NCI-H2107 treated with DMSO at 0.1 percent for 48 hours (cell line): ENCODE measurements at regions not wholly inside any gene's neighbourhood (a gene's known extent, or its start where the extent isn't known, plus 50 kb on each side); places are given as distances from the start of the nearest gene placed in this dataset.

Source experiments
- DNase-seq: peaks from one replicate; lab custom pipeline; 2025; ENCODE audit not compliant: unreplicated experiment; lab: John Stamatoyannopoulos, UW

DNA sequence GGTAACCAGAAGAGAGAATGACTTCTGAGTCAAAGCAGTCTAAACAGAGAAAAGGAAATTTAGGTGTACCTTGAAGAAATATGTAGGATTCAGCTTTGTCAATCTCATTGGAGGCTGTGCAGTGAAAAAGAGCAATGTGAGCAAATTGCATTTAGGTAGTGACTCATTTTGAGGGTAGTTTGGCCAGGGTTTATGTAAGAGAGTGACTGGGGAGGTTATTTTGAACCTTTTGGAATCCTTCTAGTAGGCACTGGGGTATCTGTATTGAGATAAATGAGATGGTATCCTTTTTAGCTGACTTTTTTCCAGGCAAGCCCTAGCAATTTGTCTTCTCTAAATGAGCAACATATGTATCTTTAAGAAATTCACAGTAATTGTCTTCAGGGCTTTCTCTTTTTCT is 95.9 kb downstream of the DISP1 start:
- DNase-seq: no peak

DNA sequence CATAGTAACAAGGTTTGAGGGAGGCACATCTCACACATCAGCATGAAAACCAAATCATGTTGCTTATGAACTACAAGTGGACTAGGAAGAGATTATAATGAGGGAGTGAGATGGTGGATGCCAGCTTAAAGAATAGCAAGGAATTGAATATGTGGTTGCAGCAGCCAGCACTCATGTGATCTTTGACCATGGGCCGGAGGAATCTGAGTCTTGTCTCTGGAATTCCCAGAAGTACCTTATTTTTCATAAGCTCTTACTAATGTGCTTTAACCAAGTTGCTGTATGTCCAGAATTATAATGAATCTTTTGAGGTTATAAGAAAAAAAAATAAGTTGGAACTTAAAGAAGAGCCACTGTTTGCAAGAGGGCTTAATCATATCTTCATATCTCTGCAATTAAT is 97.0 kb downstream of the DISP1 start:
- no peak for DNase-seq

DNA sequence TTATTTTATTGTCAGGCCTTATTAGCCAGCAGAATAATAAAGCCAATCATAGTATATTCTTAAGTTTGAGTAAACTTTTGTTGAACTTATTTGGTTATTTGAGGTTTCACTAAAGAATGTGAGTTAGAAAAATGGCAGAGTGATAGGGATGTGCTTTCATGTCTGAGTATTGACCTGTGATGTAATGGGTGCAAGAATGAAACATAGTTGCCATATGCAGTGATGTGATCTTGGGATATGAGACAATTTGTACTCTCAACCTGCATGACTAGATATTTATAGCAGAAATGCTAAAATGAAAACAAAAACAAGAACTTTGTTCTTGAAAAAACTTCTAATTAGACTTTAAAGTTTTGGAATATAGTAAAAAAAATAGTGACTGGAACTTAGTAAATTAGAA is 97.9 kb downstream of the DISP1 start:
- DNase-seq: no peak

DNA sequence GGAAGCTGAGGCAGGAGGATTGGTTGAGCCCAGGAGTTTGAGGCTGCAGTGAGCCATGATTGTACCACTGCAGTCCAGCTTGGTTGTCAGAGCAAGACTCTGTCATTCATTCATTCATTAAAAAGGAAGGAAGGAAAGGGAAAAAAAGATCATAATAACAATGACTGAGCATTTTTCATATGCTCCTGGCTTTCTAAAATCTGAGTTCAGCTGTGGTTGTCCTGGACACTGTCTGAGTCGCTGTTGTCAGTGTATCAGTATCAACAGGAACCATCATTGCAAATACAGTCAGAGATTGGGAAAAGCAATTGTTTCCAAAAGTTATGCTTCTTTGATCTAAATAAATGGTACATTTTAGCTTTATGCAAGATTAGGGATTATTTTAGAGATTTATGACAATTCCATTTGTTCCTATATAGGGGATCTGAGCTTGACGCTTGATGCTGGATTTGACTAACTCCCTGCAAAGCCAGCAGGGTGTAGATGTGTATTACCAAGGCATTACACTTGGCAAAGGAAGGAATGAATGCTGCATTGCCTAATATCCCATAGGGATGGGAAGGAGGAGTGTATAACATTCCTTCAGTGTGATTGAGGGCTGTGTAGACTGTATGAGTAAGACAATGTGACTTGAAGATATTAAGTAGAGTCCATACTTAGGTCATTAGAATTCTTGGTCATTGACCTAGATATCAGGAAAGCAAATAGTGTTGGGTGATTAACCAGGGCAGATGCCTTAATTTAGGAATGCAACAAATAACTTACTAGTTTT is 100.2 kb downstream of the DISP1 start:
- DNase-seq: no peak

DNA sequence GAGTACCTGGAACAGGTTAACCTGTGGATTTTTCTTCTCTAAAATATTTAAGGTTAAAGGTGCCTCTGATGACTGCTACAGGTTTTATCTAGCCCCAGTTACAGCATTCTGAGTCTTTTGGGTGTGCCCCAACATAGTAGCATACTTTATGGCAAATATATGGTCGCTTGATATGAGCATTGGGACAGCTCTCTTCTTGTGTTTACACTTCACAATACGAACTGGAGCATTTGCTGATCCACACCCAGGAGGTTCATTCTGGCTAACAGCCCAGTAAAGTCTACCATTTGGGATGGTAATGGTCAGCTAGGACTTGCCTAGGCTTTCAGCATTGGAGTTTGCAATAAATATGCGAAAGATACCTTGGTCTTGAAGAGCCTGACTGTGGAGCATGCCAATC is 101.3 kb downstream of the DISP1 start:
- no peak for DNase-seq

DNA sequence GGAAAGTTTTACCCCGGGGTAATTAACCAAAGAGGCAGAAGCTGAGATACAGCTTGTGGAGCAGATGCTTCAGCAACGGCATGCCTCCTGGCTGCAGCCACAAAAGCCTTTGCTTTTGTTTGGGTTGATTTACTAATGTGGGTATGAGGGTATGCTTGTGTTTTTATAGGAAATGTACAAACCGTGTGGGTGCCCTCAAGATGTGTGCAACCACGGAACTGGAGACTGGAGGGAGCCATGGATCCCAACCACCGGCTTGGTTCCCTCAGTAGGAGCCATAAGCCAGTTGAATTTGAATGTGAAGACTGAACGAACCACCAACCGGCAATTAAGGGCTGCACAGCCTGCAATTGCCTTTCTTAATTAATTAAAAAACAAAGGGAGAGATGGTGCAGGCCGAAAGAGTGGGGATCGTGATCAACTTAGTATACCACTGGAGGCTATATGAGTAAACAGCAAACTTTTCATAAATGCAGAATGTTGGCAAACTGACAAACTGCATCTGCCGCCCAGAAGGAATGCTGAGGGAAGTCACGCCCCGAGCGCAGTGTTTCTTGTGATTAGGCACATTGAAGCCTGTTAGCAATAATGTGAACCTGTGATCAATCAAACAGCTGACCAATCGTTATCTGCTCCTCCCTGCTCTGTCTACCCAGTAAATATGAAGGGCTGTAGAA is 104.1 kb downstream of the DISP1 start:
- no peak for DNase-seq

DNA sequence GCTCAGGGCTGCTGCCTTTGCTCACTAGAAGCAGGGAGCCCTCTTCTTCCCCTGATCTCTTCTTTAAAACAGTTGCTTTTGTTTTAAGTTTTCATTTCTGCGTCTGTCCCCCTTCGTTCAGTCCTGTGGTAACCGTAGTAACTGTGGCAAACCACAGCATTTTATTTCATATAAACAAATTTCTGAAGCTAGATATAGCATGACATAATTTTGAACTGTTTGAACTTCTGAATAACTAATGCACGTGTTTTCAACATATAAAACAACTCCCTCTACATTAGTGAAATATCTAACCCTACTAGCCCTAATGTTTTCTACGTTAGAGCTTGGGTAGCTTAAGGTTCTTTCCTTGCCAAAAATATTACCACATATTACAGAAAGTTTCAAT is 104.6 kb downstream of the DISP1 start:
- DNase-seq: no peak

DNA sequence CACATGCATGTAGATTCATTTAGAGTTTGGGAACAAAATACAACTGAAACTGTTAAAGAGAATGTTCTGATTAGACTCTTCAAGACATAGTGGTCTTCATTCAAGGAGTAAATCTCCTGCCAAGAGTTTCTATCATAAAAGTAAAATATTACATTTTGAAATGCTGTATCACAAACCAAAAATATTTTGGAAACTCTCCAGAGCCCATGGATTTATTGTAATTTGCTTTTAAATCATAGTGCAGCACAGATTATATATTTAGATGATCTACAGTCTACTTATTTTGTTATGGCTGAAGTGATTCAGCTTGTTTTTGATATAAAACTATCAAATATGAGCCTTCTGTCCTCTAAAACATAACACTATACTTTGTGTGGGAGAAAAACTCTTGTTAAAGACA is 105.3 kb downstream of the DISP1 start:
- DNase-seq: no peak

DNA sequence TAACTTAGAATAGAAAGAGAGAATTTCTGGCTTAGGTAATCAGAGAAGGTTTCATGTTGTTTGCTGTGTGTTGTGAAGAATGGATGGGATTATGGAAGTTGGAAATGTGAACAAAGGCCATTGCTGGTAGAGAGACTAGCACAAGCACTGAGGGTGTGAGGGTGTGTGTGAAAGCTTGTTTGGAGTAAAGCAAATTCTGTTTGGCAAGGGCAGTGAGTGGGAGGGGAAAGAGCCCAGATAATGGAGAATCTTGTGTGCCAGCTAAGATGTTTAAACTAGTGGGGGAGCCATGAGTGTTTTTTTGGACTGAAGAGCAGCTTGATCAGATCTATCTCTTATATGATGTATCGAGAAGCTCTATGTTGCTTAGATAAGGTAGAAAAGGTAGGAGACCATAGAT is 107.1 kb downstream of the DISP1 start:
- no peak for DNase-seq

DNA sequence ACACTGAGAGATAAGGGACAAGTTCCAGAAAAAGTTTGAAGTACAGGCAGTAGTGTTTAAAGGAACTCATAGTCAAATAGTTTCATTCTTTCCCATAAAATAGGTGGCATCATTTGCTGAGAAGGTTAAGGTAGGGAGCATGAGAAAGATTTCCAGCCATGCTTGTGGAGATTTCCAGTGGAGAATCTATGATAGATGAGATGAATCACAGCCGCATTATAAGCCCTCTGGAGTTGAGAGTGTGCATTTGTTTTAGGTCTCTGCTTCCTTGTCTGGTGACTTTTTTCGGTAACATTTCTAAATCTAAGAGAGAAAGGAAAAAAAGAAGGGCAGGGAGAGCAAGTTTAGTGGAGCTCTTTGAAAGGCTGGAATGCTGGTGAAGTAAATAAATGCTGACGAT is 108.7 kb downstream of the DISP1 start:
- DNase-seq: no peak

DNA sequence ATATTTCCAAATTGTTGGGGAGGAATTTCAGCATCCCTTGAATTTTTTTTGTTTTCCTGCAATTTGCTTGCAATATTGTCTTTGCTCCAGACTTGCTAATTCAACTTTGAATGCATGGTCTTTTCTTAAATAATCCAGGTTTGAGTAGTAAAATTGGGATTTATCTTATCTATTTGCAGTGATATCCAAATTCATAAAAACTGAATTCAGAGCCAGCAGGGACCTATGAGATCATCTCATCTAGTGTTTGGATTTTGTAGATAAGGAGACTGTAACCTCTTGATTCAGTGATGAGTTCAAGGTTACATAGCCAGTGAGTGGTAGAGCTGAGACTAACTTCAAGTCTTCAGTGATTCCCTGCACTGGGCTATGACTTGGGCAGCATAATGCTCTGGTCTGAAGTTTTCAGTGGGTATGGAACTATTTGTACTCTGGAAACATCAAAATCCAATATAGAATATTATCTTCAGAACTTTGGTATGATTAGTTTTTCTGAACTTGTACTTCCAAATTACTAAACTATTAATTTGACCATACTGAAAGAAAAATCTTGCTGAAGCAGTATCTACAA is 109.4 kb downstream of the DISP1 start:
- DNase-seq: no peak

DNA sequence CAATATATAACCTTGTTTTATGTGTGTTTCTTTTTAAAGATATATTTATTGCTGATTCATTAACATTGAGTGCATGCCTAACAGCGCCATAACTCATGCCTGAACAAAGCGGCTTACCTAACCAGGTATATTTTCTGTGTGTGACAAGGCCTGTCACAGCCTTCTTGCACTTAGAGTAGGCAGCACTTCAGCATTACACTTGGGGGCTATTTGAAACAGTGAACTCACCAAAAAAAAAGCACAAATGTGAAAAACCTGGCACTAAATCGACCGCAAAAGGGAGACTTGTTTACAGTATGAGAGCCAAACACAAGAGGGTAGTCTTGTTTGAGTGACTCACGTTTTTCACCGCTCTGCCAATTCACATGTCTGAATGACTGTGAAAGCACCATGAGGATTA is 111.7 kb downstream of the DISP1 start:
- no peak for DNase-seq

DNA sequence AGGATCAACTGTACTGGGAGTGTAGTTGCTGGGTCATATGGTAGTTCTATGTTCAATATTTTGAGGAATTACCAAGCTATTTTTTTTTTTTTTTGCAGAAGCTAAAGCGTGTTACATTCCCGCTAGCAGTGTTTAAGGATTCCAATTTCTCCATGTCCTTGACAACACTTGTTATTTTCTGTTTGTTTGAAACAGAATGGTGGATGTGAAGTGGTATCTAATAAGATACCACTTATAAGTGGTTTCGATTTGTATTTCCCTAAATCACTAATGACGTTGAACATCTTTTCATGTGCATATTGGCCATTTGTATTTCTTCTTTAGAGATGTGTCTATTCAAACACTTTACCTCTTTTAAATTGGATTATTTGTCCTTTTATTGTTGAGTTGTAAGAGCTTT is 112.2 kb downstream of the DISP1 start:
- no peak for DNase-seq

DNA sequence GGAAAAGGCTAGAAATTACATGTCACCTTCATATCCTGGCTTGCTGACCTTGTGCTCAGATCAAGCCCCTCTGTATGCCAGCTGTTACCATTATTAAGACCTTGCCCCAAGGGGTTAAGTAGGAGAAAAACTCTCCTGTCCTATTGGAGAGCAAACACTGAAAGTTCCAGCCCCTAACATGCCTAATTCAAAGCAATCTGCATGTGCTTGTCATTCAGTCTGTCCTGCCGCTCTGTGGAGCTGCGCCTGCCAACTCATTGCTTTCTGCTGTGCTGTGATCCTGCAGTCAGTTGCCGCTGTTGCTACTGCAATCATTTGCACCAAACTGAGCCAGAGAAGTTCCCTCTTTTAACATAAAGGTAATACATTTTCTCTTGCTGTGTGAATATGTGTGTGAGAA is 113.4 kb downstream of the DISP1 start:
- DNase-seq: no peak

DNA sequence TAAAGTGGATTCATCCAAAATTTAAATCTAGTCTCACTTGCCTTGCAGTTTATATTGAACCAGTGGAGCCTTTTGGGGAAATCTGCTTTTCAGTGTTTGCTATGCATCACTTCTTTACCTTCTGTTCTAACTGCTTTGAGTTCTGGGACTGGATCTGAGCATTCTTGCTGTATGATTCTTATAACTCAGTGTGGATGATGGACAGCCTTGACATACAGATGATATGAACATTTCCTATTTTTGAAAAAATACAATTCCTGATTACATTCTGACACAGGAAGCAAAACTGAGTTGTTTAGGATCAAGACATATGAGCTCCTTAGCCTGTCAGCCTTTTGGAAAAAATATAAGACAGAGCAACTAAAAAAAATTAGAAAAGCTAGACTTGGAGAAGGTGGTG is 115.2 kb downstream of the DISP1 start:
- DNase-seq: no peak

DNA sequence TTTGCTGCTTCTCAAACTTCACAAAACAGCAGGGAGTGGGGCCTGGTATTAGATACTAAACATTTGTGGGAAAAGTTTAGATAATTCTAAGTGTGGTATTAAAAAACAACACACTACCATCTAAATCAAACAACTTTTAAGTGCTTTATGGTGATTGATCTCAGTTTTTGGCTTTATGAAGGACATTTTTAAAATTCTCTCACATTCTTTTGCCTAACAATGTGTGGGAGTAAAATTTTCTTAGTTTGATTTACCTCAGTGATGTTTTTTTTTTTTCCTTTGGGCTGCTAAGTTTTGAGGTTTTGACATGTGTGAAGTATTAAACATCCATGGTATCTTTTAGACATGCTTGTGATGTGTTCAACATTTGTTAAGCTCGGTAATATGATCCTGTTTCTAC is 116.2 kb downstream of the DISP1 start:
- no peak for DNase-seq

DNA sequence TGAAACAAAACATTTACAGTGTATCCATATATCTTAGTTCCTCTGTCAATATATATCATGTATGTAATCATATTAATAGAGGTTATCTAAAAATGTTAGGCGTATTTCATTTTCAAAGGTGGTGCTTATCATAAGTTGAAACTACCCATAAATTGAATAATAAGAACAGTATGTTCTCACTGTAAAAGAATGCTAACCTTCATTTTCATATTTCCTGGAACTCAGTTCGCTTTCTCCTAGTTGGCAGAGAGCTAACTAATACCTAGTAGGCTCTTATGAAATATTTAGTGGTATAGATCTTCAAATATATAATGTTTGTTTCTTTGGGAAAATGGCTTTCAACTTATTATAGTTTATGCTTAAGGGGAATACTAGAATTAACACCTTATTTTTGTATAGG is 118.4 kb downstream of the DISP1 start:
- DNase-seq: no peak

DNA sequence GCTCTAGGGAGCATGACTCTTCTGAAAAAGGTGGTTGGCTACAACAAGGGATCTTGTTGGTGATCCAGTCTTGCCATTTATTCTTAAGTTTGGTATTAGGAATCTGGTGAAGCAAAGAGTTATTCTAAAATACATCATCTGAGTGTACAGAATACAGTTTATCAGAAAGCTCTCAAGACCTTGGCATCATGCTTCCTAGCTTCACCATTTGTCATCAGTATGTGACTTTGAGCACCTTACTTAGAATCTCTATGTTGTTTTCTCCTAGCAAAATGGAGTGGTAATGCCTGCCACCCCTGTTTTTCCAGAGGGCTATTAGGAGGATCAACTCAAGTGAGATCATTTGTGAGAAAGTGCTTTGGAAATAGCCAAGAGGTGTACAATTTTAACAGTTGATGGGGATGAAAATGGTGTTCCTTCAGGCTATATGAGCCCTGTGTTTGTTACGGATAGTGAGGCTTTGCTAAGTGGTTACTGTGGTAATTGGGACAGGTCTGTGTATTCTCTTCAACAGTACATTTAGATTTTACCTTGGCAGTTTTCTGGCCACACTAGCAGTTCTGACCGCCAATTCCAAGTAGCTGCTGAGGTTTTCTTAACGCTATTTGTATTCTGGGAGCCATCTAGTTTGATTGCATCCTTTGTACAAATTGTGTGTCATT is 120.5 kb downstream of the DISP1 start:
- no peak for DNase-seq

DNA sequence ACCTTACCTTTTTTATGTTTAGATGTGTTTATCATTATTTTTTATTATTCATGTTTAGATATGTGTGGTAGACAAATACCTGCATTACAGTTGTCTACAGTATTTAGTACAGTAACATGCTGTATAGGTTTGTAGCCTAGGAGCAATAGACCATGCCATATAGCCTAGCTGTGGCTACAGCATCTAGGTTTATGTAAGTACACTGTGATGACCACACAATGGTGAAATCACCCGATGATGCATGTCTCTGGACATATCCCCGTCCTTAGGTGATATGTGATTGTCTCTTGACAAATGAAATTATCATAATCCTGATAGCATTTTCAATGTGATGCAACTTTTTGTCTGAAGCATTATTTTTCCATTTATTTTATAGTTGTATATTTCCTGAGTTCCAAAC is 121.2 kb downstream of the DISP1 start:
- no peak for DNase-seq

DNA sequence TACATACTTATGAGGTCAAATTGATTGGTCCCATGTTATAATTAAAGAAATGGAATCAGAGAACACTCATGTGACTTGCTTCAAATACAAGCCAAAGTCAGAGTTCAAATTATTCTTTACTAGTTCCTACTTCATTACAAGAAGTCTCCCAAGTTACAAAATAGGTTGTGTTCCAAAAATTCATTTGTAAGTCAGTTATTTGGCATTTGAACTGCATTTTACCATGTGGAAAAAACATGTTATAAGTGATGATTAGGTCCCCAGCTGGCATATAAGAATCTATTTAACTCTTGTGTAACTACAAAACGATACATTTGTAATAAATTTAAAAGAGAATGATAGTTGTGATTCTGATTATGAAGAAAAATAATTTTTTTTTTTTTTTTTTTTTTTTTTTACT is 124.1 kb downstream of the DISP1 start:
- DNase-seq: no peak

DNA sequence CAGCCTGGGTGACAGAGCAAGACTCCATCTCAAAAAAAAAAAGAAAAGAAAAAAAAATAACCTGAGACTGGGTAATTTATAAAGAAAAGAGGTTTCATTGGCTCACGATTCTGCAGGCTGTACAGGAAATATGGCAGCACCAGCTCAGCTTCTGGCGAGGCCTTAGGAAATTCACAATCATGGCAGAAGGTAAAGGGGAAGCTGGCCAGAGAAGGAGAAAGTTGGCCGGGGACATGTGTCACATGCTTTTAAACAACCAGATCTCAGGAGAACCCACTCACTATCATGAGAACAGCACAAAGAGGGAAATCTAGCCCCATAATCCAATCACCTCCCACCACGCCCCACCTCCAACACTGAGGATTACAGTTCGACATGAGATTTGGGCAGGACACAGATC is 125.3 kb downstream of the DISP1 start:
- DNase-seq: no peak

DNA sequence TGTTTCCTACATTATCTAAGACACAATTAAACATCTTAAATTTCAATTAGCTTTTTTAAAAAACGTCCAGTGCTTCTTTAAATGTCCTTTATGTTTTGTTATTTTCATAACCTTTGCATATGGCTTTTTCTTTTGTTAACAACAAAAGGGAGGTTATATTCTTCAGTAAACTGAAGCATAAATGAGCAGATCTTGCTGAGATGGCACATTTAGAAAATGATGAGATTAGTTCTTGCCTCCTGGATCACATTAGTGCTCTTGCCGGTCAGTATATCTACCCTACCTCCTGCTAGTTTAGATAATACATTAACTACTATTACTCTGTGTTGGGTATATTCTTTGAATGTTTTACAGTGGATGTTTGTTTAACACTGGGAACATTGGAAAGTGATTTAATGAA is 126.1 kb downstream of the DISP1 start:
- DNase-seq: no peak
